ENCODE measurements at regions not wholly inside any gene's neighbourhood (a gene's known extent, or its start where the extent isn't known, plus 50 kb on each side); places are given as distances from the start of the nearest gene placed in this dataset.

GRCh38 chr18:68623342-68623741, 91.6 kb downstream of the TMX3 start:
- DNase-seq = peak in 1 of 5 donors; percentile 3

DNA sequence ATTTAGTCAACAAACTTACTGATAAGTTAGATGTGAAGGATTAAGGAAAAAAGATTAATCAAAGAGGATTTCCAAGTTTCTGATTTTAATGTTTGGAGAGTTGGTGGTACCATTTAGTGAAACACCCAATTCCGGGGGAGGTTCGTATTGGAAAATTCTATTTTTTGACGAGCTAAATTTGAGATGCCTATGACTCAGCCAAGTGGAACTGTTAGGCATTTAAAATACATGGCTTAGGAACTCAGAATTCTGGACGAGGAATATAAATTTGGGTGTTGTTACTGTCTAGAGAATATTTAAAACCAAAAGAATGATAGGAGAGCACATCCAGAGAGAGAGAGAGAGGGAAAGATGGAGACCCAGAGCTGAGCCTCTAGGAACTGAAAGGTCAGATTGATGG, 103.6 kb downstream of the TMX3 start:
- no peak for DNase-seq

DNA sequence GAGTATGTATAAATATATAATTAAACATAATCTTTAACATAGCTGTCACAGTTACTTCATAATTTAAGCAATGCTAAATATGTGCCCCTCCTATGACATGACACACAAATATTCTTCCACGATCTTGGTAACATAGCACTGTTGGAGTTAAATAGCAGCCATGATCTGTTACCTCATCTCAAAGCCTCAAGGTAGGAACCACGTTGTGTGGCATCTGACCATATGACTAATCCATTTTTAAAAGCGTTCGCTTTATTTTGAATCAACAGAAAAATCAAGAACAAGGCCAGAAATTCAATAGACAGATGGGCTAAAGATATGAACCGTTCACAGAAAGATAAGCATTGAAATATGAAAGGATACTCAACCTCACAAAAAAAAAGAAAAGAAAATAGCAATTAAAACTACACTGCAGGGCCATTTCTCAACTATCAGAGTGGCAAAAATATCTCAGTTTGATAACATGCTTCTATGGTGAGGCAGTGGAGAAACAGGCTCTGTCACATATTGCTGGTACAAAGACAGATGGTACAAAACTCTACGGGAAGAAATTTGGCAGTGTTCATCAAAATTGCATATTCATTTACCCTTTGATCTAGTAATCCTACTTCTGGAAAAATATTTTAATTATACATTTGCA, 105.9 kb downstream of the TMX3 start:
- no peak for DNase-seq

DNA sequence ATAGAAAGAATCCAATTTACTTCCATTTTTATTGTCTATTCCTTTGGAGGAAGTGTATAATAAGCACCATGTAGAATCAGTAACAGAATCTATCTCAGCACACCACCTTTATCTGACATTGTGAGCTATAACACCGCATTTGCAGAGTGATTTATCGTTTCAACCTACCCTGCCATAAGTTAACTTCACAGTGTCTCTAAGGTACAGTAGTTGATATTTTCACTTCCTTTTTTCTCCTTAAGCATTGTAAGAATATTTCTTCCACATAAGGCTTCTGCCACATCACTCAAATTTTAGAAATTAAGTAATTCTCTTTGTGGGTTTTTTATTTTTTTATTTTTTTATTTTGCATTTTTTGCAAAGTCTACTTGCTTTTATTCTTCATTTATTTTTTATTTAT, 107.1 kb downstream of the TMX3 start:
- DNase-seq = no peak

GRCh38 chr18:68604256-68604655, 110.7 kb downstream of the TMX3 start:
- DNase-seq = no peak

DNA sequence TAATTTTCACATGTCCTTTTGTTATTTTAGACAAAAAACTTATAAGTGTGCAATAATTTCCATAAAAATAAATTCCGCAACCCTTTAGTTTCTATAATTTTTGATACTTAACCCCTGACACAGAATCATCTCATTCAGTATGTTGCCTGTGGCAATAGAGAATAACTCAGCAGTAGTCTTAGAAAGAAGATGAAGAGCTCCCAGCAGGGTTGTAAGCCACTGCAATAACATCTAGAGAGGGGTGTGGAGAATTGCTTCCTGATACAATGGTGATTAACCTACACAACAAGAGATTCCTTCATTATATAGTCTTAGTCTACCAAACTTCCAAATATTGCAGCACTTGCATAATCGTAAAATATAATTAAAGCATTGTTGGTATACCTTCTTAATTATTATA, 118.9 kb downstream of the TMX3 start:
- no peak for DNase-seq

- DNase-seq = no peak
These were observed 126.7 kb downstream of the TMX3 start for GRCh38 chr18:68588169-68588568.

DNA sequence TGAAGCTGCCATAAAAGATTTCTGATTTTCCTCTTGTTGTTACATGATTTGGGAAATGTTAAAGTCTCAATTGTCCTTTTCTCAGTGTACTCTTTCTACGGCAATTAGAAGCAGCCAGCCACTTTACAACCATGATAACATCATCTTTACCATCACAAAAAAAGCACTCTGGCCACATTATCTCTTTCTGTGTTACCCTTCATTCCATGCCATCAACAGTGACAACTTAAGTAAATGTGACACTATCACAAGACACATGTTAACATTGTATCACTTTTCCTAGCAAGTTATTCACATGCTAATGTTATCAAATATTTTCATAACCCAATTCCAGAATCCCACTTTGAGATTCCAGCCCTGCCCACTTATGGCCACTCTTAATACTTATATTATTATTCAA, 131.2 kb downstream of the TMX3 start:
- DNase-seq = no peak

- DNase-seq = no peak
These were observed 140.6 kb downstream of the TMX3 start for GRCh38 chr18:68574311-68574710.

DNA sequence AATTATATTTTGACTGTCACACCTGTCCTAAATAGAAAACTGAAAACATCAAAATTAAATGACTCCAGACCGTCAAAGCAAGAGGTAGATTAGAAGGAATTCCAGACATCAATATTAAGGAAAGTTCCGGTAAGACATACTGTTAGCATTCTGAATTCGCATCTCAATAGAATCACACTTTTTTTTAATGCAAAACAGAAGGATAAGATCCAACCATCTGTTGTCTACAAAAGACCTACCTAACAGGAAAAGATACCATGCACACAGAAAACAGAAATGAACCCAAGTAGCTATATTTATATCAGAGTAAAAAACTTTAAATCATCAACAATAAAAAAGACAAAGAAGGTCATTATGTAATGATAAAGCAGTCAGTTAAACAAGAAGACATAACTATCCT, 145.0 kb downstream of the TMX3 start:
- no peak for DNase-seq

- DNase-seq = no peak
These were observed 146.3 kb downstream of the TMX3 start for GRCh38 chr18:68568364-68569155.

- DNase-seq = no peak
These were observed 147.9 kb downstream of the TMX3 start for GRCh38 chr18:68566991-68567390.

GRCh38 chr18:68564961-68565360, 149.9 kb downstream of the TMX3 start:
- DNase-seq = no peak

GRCh38 chr18:68564351-68564750, 150.6 kb downstream of the TMX3 start:
- DNase-seq = no peak

GRCh38 chr18:68560128-68560527, 154.8 kb downstream of the TMX3 start:
- DNase-seq = no peak

- DNase-seq = no peak
These were observed 157.7 kb downstream of the TMX3 start for GRCh38 chr18:68557183-68557582.

DNA sequence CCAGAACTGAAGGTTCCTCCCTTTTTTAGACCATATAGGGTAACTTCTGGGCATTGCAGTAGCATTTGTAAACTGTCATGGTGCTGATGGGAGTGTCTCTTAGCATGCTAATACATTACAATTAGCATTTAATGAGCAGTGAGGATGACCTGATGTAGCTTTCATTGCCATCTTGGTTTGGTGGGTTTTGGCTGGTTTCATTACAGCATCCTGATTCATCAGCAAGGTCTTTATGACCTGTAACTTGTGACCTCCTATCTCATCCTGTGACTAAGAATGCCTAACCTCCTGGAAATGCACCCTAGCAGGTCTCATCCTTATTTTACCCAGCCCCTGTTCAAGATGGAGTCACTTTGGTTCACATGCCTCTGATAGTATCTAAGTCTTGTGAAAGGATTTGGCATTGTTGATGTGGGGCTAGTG, 159.0 kb downstream of the TMX3 start:
- DNase-seq = no peak

GRCh38 chr18:68548904-68549870, 165.7 kb downstream of the TMX3 start:
- DNase-seq = no peak

- DNase-seq = no peak
These were observed 171.6 kb downstream of the TMX3 start for GRCh38 chr18:68543344-68543743.

DNA sequence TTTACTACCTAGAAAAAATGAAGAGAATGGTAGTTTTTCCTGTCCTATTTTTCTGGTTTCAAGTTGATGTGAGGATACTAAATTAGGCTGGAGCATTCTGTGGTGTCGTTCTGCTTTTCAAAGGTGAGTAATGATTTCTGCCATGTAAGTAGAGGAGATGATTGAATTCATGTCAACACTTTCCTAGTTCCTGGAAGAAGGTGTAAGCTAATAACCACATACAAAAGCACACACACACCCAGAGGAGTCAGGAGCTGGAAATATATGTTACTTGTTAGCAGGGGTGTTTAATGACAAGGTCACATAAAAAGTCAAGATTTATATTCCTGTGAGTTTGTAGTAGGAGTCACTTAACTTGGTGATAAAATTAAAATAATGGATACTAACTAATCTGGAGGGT, 172.1 kb downstream of the TMX3 start:
- no peak for DNase-seq

GRCh38 chr18:68533641-68534040, 181.3 kb downstream of the TMX3 start:
- no peak for DNase-seq

GRCh38 chr18:68532328-68532885, 182.5 kb downstream of the TMX3 start:
- no peak for DNase-seq

- no peak for DNase-seq
These were observed 189.8 kb downstream of the TMX3 start for GRCh38 chr18:68525091-68525490.
